ENCODE measurements at regions not wholly inside any gene's neighbourhood (a gene's known extent, or its start where the extent isn't known, plus 50 kb on each side); places are given as distances from the start of the nearest gene placed in this dataset.

DNA sequence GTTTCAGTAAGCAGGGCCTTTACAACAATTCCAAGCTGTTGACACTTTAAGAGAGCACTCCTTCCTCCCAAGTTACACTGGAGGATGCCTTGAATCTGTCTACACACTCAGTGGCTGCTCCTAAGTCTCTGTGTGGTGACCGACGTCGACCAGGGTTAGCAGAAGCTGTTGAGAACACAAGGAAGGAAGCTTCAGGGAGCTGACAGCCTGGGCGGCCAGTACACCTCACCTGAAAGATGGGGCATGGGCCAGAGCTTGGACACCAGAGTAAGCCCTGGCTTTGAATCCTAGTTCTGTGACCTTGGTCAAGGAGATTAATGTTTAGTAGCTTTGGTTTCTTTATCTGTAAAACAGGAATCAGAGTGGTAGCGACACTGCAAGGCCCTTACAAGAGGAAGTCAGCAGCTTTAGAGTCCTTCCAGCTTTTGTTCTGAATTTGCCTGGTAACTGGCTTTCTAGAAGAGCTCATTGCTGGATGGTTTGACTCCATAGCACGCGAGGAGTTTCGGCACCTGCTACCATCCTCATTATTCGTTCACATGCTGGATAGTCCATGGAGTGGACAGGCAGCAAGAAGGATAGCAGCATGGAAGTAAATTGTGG is 214.2 kb downstream of the FGF9 start:
- TF ChIP-seq, protein P1, sequence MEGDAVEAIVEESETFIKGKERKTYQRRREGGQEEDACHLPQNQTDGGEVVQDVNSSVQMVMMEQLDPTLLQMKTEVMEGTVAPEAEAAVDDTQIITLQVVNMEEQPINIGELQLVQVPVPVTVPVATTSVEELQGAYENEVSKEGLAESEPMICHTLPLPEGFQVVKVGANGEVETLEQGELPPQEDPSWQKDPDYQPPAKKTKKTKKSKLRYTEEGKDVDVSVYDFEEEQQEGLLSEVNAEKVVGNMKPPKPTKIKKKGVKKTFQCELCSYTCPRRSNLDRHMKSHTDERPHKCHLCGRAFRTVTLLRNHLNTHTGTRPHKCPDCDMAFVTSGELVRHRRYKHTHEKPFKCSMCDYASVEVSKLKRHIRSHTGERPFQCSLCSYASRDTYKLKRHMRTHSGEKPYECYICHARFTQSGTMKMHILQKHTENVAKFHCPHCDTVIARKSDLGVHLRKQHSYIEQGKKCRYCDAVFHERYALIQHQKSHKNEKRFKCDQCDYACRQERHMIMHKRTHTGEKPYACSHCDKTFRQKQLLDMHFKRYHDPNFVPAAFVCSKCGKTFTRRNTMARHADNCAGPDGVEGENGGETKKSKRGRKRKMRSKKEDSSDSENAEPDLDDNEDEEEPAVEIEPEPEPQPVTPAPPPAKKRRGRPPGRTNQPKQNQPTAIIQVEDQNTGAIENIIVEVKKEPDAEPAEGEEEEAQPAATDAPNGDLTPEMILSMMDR (IDR thresholded peaks at IDR 0.05; ENCODE audit: low read length) = no peak
- TF ChIP-seq EZH2 (IDR thresholded peaks at IDR 0.05; ENCODE audit: borderline replicate concordance, low read length) = no peak
